HG03025 (cell line): ENCODE measurements at regions not wholly inside any gene's neighbourhood (a gene's known extent, or its start where the extent isn't known, plus 50 kb on each side); places are given as distances from the start of the nearest gene placed in this dataset.
"Not testable (repeated sequence)": the region's sequence is repeated elsewhere in the genome, so short reads cannot be mapped to it uniquely, and the experiment has no call there.

Experiments used
- ATAC-seq: cut with Tn5 transposase; IDR thresholded peaks from one replicate; pipeline ENCODE4 v1.9.1; 2021; ENCODE audit warnings: mild to moderate bottlenecking, moderate library complexity; ENCODE audit not compliant: unreplicated experiment, low FRiP score

- no peak for ATAC-seq
These were observed 772.2 kb downstream of the TRIB2 start for GRCh38 chr2:13488965-13489364.

DNA sequence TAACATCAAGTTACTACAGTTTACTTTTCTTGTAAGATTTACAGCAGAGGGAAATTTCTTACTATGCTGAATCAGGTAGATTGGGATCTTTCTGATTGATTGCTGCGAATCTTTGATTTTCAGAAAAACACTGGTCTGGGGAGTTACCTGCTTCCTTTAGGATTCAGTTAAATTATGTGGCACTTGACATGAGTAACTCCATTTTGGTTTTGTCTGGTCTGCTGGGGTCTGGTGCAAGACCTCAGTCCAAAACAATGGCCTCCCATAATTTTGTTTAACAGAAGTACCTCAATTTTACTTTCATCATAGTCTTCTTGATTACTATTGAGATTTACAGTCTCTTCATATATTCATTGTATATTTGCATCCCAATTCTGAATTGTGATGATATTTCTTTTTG lies 775.5 kb downstream of the TRIB2 start:
- ATAC-seq, result no peak

- ATAC-seq, result no peak
These were observed 778.3 kb downstream of the TRIB2 start for GRCh38 chr2:13495051-13495450.

DNA sequence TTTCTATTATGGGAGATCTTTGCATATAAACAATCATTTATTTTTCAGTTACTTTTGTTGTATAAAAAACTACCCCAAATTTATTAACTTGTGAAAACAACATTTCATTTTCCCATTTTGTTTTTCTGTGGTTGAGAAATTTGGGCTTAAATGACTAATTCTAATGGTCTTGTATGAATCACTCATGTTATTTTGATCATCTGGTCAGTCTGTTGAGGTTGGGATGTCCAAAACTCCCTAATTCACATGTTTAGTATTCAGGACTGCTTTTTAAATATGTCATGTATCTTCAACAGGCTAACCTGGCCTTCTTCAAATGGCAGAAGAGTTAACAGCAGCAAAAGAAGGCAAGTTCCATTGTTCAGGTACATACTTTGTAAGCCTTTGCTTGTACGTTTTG lies 788.1 kb downstream of the TRIB2 start:
- peak; percentile 50 for ATAC-seq

DNA sequence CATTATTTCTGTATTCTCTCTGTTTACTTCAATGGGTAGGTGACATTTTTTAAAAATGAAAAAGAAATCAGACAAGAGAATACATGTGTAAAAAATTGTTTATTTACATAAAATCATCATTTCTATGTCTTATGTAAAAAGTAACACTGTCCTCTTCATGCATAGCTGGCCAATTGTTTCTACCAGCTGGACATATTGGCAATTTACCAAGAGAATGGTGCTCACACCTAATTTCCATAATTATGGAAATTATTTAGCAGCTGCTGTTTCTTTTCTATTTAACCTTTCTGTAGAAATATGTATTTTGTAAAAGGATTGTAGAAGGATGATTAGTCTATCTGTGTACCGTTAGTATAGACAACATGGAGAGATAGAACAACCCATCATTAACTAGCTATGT lies 791.9 kb downstream of the TRIB2 start:
- ATAC-seq, result no peak

DNA sequence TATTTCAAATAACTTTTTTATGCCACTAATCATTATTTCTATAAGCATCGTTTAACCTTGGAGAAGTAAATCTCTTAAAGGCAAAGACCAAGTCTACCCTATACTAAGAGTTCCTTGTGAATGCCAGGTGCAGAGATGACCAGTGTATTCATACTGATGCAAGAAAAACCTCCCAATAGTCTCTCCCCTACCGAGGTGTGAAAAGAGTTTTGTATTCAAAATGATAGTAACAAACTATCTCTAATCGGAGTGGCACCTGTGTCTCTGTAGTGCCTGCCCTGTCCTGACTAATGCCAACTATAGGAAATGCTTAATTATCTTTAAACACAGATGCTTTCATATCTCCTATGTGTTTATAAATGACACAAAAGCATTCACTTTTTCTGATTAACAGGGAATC lies 798.5 kb downstream of the TRIB2 start:
- ATAC-seq, result no peak

GRCh38 chr2:13522096-13522495 lies 805.4 kb downstream of the TRIB2 start:
- no peak for ATAC-seq

- ATAC-seq, result peak; percentile 96
These were observed 806.4 kb downstream of the TRIB2 start for GRCh38 chr2:13522917-13523821.

- ATAC-seq, result no peak
These were observed 807.8 kb downstream of the TRIB2 start for GRCh38 chr2:13524492-13524891.

GRCh38 chr2:13531735-13532410 lies 815.1 kb downstream of the TRIB2 start:
- ATAC-seq, result not testable (repeated sequence)

- ATAC-seq, result not testable (repeated sequence)
These were observed 816.2 kb downstream of the TRIB2 start for GRCh38 chr2:13532781-13533523.

GRCh38 chr2:13533524-13533922 lies 816.8 kb downstream of the TRIB2 start:
- no peak for ATAC-seq

DNA sequence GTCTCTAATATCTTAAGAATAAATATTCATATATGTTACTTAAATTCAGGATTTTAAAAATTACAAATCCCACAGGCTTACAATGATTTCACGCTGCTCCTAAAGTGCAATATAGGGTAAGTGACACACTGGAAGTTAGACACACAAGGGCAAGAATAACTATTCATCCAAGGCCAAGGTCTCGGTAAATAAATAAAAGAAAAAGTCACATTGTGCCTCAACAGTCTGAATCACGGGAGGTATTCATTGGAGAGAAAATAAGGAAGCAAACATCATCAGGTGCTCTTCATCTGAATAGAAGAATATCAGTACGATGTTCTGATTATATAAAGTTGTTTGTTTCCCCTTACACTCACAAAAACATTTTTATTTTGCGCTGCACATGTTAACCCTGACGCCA lies 820.2 kb downstream of the TRIB2 start:
- ATAC-seq, result no peak

DNA sequence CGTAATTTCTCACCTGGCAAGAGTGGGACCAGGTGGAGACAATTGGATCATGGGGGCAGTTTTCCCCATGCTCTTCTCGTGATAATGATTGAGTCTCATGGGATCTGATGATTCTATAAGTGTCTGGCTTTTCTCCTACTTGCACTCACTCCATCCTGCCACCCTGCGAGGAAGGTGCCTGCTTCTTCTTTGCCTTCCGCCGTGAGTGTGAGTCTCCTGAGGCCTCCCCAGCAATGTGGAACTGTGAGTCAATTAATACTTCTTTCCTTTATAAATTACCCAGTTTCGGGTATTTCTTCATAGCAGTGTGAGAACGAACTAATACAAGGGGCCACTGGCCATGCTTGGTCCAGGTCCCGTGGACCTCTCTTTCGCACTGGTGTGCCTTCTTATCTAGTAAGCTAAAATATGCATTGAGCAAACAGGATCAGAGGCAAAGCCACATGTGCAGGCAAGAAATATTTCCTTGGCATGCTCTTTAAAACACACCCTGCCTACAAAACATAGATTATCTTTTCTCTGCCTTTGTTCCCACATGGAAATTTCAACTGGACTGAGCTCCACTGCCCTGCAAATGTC lies 821.1 kb downstream of the TRIB2 start:
- no peak for ATAC-seq

- no peak for ATAC-seq
These were observed 822.6 kb downstream of the TRIB2 start for GRCh38 chr2:13539296-13539695.

DNA sequence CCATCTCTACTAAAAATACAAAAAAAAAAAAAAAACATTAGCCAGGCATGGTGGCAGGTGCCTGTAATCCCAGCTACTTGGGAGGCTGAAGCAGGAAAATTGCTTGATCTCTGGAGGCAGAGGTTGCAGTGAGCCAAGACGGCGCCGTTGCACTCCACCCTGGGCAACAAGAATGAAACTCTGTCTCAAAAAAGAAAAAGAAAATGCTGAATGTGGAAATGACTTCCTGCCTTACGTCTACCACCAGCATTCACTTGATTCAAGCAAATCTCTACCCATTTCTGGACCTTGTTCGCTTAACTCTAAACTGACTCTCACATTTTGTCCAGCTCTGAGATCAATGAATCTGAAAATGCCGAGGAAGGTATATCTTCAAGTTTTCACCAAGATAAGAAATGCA lies 825.3 kb downstream of the TRIB2 start:
- ATAC-seq, result no peak

GRCh38 chr2:13542642-13543041 lies 825.9 kb downstream of the TRIB2 start:
- ATAC-seq, result no peak

DNA sequence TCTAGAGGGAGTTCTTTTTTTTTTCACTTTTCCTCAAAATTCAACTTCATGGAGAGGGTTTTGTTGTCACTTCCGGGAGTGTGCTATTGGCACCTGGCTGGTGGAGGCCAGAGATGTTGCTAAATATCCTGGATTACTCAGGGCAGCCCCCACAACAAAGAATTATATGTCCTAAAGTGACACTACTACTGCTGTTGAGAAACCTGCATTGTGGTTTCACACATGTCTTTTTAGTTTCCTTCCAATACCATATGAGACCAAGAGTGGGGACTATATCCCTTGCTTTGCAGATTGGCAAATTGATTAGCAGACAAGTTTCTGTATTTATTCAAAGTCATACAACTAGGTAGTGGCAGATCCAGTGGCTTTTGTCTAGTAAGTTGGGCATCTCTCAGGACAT lies 826.8 kb downstream of the TRIB2 start:
- ATAC-seq, result peak; percentile 69

GRCh38 chr2:13545320-13545719 lies 828.6 kb downstream of the TRIB2 start:
- no peak for ATAC-seq

GRCh38 chr2:13546131-13546530 lies 829.4 kb downstream of the TRIB2 start:
- no peak for ATAC-seq
